IMR-90 (cell line): ENCODE measurements at regions not wholly inside any gene's neighbourhood (a gene's known extent, or its start where the extent isn't known, plus 50 kb on each side); places are given as distances from the start of the nearest gene placed in this dataset.

Experiments used
- BHLHE40 ChIP-seq: fragments of 150-350 bp; IDR thresholded peaks from 2 replicates; pipeline ENCODE4 v1.6.1; 2016; ENCODE audit warnings: mild to moderate bottlenecking, low read depth, low read length
- CHD1 ChIP-seq: IDR thresholded peaks from 2 replicates; pipeline ENCODE4 v1.6.1; 2012; ENCODE audit warnings: low read depth, low read length, improper control_type of control experiment
- MAFK ChIP-seq: IDR thresholded peaks from 2 replicates; pipeline ENCODE4 v1.6.1; 2012; ENCODE audit warnings: low read depth, low read length, improper control_type of control experiment
- MAZ ChIP-seq: IDR thresholded peaks from 2 replicates; pipeline ENCODE4 v1.6.1; 2012; ENCODE audit warnings: low read depth, mild to moderate bottlenecking, low read length, improper control_type of control experiment, moderate library complexity, borderline replicate concordance
- MXI1 ChIP-seq: IDR thresholded peaks from 2 replicates; pipeline ENCODE4 v1.6.1; 2012; ENCODE audit warnings: low read depth, mild to moderate bottlenecking, low read length, moderate library complexity, borderline replicate concordance
- POLR2A ChIP-seq: IDR thresholded peaks from 2 replicates; pipeline ENCODE4 v1.6.1; 2012; ENCODE audit warnings: mild to moderate bottlenecking, low read depth, low read length
- RAD21 ChIP-seq: IDR thresholded peaks from 2 replicates; pipeline ENCODE4 v1.6.1; 2012; ENCODE audit warnings: low read length, improper control_type of control experiment
- RCOR1 ChIP-seq: IDR thresholded peaks from 2 replicates; pipeline ENCODE4 v1.6.1; 2012; ENCODE audit warnings: mild to moderate bottlenecking, low read length, improper control_type of control experiment; ENCODE audit not compliant: insufficient replicate concordance
- RFX5 ChIP-seq: IDR thresholded peaks from 2 replicates; pipeline ENCODE4 v1.8.0; 2012; ENCODE audit warnings: low read depth, mild to moderate bottlenecking, low read length, moderate library complexity
- SMC3 ChIP-seq: fragments of 150-350 bp; IDR thresholded peaks from 2 replicates; pipeline ENCODE4 v1.6.1; 2016; ENCODE audit warnings: low read depth, mild to moderate bottlenecking, antibody characterized with exemption, low read length, moderate library complexity
- TF ChIP-seq, protein P1 (sequence below): conservative IDR thresholded peaks from 2 replicates; pipeline ENCODE4 v1.5.1; 2012; ENCODE audit warnings: mild to moderate bottlenecking, low read depth, low read length, improper control_type of control experiment
- TF ChIP-seq, protein P2 (sequence below): fragments of 150-350 bp; IDR thresholded peaks from 2 replicates; pipeline ENCODE4 v1.6.1; 2017; ENCODE audit warnings: mild to moderate bottlenecking, antibody characterized with exemption, low read length, low read depth
- TF ChIP-seq, protein P3 (sequence below): fragments of 150-350 bp; IDR thresholded peaks from 2 replicates; pipeline ENCODE4 v1.6.1; 2016; ENCODE audit warnings: low read depth, mild to moderate bottlenecking, low read length, moderate library complexity, borderline replicate concordance

DNA sequence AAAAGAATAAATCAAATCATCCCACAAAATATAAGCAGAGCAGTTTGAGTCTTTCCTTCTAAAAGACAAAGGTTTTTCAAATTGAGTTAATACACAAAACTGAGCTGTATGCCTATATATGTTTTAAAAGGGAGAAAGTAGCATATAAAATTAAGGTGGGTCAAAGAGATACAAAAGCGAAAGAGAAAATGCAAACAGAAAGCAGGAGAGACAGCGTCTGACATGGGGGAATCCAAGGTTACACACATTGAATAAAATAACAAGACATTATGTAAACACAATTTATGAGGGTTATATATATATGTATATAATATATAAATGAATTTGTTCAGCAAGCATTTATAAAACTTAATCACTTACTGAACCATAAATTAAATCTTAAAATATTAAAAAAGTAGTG is 276.1 kb upstream of the LCORL start:
- TF ChIP-seq, protein P1, sequence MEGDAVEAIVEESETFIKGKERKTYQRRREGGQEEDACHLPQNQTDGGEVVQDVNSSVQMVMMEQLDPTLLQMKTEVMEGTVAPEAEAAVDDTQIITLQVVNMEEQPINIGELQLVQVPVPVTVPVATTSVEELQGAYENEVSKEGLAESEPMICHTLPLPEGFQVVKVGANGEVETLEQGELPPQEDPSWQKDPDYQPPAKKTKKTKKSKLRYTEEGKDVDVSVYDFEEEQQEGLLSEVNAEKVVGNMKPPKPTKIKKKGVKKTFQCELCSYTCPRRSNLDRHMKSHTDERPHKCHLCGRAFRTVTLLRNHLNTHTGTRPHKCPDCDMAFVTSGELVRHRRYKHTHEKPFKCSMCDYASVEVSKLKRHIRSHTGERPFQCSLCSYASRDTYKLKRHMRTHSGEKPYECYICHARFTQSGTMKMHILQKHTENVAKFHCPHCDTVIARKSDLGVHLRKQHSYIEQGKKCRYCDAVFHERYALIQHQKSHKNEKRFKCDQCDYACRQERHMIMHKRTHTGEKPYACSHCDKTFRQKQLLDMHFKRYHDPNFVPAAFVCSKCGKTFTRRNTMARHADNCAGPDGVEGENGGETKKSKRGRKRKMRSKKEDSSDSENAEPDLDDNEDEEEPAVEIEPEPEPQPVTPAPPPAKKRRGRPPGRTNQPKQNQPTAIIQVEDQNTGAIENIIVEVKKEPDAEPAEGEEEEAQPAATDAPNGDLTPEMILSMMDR: no peak
- TF ChIP-seq POLR2A (no peak), RFX5 (no peak), MXI1 (no peak), BHLHE40 (no peak), RAD21 (no peak), MAFK (no peak), RCOR1 (no peak), SMC3 (no peak), MAZ (no peak), CHD1 (no peak)
- TF ChIP-seq, protein P2, sequence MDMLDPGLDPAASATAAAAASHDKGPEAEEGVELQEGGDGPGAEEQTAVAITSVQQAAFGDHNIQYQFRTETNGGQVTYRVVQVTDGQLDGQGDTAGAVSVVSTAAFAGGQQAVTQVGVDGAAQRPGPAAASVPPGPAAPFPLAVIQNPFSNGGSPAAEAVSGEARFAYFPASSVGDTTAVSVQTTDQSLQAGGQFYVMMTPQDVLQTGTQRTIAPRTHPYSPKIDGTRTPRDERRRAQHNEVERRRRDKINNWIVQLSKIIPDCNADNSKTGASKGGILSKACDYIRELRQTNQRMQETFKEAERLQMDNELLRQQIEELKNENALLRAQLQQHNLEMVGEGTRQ: no peak
- TF ChIP-seq, protein P3, sequence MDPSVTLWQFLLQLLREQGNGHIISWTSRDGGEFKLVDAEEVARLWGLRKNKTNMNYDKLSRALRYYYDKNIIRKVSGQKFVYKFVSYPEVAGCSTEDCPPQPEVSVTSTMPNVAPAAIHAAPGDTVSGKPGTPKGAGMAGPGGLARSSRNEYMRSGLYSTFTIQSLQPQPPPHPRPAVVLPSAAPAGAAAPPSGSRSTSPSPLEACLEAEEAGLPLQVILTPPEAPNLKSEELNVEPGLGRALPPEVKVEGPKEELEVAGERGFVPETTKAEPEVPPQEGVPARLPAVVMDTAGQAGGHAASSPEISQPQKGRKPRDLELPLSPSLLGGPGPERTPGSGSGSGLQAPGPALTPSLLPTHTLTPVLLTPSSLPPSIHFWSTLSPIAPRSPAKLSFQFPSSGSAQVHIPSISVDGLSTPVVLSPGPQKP: no peak
